ENCODE measurements at regions not wholly inside any gene's neighbourhood (a gene's known extent, or its start where the extent isn't known, plus 50 kb on each side); places are given as distances from the start of the nearest gene placed in this dataset.

- TF ChIP-seq POLR2A (IDR thresholded peaks at IDR 0.05; ENCODE audit: low read depth, low read length) (no peak), POLR2AphosphoS5 (IDR thresholded peaks at IDR 0.05; ENCODE audit: low read depth, low read length) (no peak)
These were observed 375.6 kb downstream of the AMY1C start for GRCh38 chr1:104125266-104125665.
